ENCODE measurements at regions not wholly inside any gene's neighbourhood (a gene's known extent, or its start where the extent isn't known, plus 50 kb on each side); places are given as distances from the start of the nearest gene placed in this dataset.

DNA sequence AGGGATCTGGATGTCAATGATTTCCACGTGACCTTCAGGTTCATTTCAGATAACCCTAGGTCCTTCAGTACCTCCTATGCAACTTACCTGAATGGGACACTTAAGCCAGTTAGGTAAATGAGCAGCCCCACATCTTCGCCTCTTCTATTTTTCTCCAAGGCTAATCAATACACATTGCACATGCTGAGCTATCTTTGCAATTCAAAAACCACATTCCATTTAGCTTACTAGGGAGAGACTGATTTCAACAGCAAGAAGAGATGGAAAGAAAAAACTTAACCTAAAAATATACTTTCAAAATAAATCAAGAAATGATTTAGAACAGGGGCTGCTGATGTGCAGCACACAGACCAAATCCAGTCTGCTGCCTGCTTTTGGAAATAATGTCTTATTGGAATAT, 81.8 kb upstream of the CDCA7L start:
- Histone ChIP-seq H3K27ac (no peak overlapping the region), H3K4me3 (no peak overlapping the region), H3K4me1 (no peaks in the 10 kb centered on the region), H3K36me3 (no peaks in the 10 kb centered on the region), H3K9me3 (peaks cover 0 to 4% (median 0%) of the 10 kb centered on the region in 8 donors), H3K27me3 (replicated peaks in 1 of 7) (peaks cover 0 to 13% (median 0%) of the 10 kb centered on the region in 7 donors)
- intact Hi-C loops (cut with DNase I; ENCODE audit: low total_unique reads), result no loop called here
- WGBS, 5 donors, result 87 to 97% (median 90%) methylated on average over 2 of the region's 2 CpGs
- no peak for DNase-seq
- TF ChIP-seq, protein P1, sequence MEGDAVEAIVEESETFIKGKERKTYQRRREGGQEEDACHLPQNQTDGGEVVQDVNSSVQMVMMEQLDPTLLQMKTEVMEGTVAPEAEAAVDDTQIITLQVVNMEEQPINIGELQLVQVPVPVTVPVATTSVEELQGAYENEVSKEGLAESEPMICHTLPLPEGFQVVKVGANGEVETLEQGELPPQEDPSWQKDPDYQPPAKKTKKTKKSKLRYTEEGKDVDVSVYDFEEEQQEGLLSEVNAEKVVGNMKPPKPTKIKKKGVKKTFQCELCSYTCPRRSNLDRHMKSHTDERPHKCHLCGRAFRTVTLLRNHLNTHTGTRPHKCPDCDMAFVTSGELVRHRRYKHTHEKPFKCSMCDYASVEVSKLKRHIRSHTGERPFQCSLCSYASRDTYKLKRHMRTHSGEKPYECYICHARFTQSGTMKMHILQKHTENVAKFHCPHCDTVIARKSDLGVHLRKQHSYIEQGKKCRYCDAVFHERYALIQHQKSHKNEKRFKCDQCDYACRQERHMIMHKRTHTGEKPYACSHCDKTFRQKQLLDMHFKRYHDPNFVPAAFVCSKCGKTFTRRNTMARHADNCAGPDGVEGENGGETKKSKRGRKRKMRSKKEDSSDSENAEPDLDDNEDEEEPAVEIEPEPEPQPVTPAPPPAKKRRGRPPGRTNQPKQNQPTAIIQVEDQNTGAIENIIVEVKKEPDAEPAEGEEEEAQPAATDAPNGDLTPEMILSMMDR (IDR thresholded peaks at IDR 0.05 in 8 of 11, conservative IDR thresholded peaks at IDR 0.05 in 3 of 11), result no peak
- TF ChIP-seq POLR2A (IDR thresholded peaks at IDR 0.05) (no peak), POLR2AphosphoS5 (IDR thresholded peaks at IDR 0.05) (no peak)

DNA sequence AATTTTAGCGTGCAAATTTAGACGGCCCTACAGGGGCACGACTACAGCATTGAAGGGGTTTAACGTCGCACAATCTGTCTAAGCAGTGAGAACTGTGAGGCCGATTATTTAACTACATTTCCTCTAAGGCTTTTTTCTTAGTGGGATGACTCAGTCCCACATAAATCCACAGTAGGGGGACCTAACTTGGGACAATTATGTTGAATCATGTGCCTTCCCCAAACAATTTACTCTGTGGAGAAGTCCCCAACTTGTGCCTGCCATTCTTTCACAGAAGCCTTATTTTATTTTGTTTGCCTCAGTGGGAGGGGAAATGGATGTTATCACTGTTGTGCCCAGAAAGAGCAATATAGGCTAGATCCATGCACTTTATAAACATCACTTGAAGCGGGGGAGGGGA, 80.3 kb upstream of the CDCA7L start:
- 91 to 95% (median 92%) methylated on average over 7 of the region's 7 CpGs for WGBS, 5 donors
- intact Hi-C loops (cut with DNase I; ENCODE audit: low total_unique reads), result no loop called here
- no peaks in the 10 kb centered on the region for H3K4me1 ChIP-seq
- no peak for DNase-seq
- H3K27me3 ChIP-seq (replicated peaks in 1 of 7), result peaks cover 0 to 13% (median 0%) of the 10 kb centered on the region in 7 donors
- no peak overlapping the region for H3K27ac ChIP-seq
- no peaks in the 10 kb centered on the region for H3K36me3 ChIP-seq
- TF ChIP-seq POLR2AphosphoS5 (IDR thresholded peaks at IDR 0.05) (no peak), POLR2A (IDR thresholded peaks at IDR 0.05) (no peak)
- TF ChIP-seq, protein P1 (IDR thresholded peaks at IDR 0.05 in 8 of 11, conservative IDR thresholded peaks at IDR 0.05 in 3 of 11), result no peak
- no peak overlapping the region for H3K4me3 ChIP-seq
- H3K9me3 ChIP-seq, result peaks cover 0 to 3% (median 0%) of the 10 kb centered on the region in 8 donors

DNA sequence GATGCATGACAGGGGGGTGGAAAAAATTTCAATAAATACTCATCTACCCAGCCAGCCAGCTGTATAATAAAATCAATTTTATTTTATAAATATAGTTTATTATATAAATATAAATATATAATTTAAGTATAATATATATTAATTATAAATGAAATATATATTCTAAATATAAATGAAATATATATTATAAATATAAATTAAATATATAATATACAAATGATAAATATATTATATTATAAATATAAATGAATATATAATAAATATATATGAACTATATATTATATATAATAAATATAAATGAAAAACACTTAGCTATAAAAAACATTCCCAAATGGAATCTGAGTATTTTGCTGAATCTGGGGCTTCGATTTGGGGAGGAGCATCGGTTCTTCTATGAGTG, 79.4 kb upstream of the CDCA7L start:
- Histone ChIP-seq H3K4me1 (no peaks in the 10 kb centered on the region), H3K4me3 (no peak overlapping the region), H3K27me3 (replicated peaks in 1 of 7) (peaks cover 0 to 13% (median 0%) of the 10 kb centered on the region in 7 donors), H3K27ac (no peak overlapping the region), H3K36me3 (no peaks in the 10 kb centered on the region), H3K9me3 (peaks cover 0 to 3% (median 0%) of the 10 kb centered on the region in 8 donors)
- DNase-seq, result no peak
- TF ChIP-seq, protein P1 (IDR thresholded peaks at IDR 0.05 in 8 of 11, conservative IDR thresholded peaks at IDR 0.05 in 3 of 11), result no peak
- no peak for TF ChIP-seq POLR2AphosphoS5 (IDR thresholded peaks at IDR 0.05)
- no peak for TF ChIP-seq POLR2A (IDR thresholded peaks at IDR 0.05)
- intact Hi-C loops (cut with DNase I; ENCODE audit: low total_unique reads), result no loop called here
- 95 to 100% (median 96%) methylated on average over 2 of the region's 2 CpGs for WGBS, 5 donors

DNA sequence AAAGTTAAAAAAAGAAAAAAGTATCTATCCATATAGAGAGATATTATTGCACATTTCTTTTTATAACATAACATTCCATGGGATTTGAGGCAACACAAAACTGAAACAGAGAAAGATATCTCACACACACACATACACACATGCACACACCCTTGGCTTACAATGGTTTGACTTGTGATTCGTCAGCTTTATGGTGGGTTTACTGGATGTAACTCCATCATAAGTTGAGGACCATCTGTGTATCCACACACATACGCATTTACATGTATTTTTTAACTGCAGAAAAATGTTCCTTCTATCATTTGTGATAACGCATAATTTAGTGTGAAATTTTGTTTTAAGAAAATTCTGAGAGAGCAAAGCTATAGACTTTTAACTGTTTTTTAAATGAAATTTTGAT, 74.2 kb upstream of the CDCA7L start:
- TF ChIP-seq POLR2AphosphoS5 (IDR thresholded peaks at IDR 0.05), result no peak
- intact Hi-C loops (cut with DNase I; ENCODE audit: low total_unique reads), result no loop called here
- H3K4me3 ChIP-seq, result no peak overlapping the region
- DNase-seq, result no peak
- no peaks in the 10 kb centered on the region for H3K9me3 ChIP-seq
- peaks cover 0 to 13% (median 0%) of the 10 kb centered on the region in 7 donors for H3K27me3 ChIP-seq (replicated peaks in 1 of 7)
- no peaks in the 10 kb centered on the region for H3K36me3 ChIP-seq
- H3K27ac ChIP-seq, result no peak overlapping the region
- 89 to 95% (median 94%) methylated on average over 3 of the region's 3 CpGs for WGBS, 5 donors
- H3K4me1 ChIP-seq, result no peaks in the 10 kb centered on the region

DNA sequence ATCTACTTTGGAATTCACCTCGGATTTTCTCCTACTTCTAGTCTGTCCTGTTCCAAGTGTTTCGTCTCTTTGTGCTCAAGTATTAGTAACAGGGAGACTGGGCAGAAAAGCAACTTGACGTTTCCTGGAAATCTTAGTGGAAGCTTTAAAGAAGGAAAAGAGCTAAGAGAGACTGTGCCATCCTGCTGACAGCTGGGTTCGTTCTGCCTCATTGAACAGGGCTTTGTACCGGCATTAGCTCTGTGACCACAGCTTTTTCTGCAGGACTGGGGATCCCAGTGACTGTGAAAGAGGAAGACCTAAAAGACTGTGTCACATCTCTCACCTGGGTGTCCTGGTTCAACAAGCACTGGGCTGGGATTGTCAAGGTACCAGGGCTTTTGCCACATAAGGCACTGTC, 70.8 kb upstream of the CDCA7L start:
- Histone ChIP-seq H3K27me3 (replicated peaks in 1 of 7) (no peaks in the 10 kb centered on the region), H3K27ac (no peak overlapping the region), H3K4me3 (no peak overlapping the region), H3K4me1 (no peaks in the 10 kb centered on the region), H3K9me3 (no peaks in the 10 kb centered on the region), H3K36me3 (no peaks in the 10 kb centered on the region)
- no peak for DNase-seq
- WGBS, 5 donors, result 73 to 82% (median 76%) methylated on average over 5 of the region's 5 CpGs
- TF ChIP-seq, protein P1 (IDR thresholded peaks at IDR 0.05 in 8 of 11, conservative IDR thresholded peaks at IDR 0.05 in 3 of 11), result no peak
- TF ChIP-seq POLR2AphosphoS5 (IDR thresholded peaks at IDR 0.05) (no peak), POLR2A (IDR thresholded peaks at IDR 0.05) (no peak)
- intact Hi-C loops (cut with DNase I; ENCODE audit: low total_unique reads), result no loop called here

Measured in spleen (tissue), 11 donors.